ENCODE measurements at regions not wholly inside any gene's neighbourhood (a gene's known extent, or its start where the extent isn't known, plus 50 kb on each side); places are given as distances from the start of the nearest gene placed in this dataset.
"Not testable (repeated sequence)": the region's sequence is repeated elsewhere in the genome, so short reads cannot be mapped to it uniquely, and the experiment has no call there.

GRCh38 chr7:76118253-76119036 lies 70.5 kb downstream of the MDH2 start:
- TF ChIP-seq POLR2A, CTCF, POLR2AphosphoS5, EP300 (IDR thresholded peaks at IDR 0.05): not testable (repeated sequence)

Measured in sigmoid colon (tissue), 4 donors.